Nephron (organoid): ENCODE measurements at regions not wholly inside any gene's neighbourhood (a gene's known extent, or its start where the extent isn't known, plus 50 kb on each side); places are given as distances from the start of the nearest gene placed in this dataset.
A peak's percentile ranks its signal among the peaks of the same experiment; 100 is the strongest.

Experiments
- H3K27ac Mint-ChIP-seq, 3 experiments: 2 replicates each; pipeline ENCODE4 v1.8.0; 2020; ENCODE audit warnings: mixed read lengths in 3 of 3, mild to moderate bottlenecking in 2 of 3, moderate library complexity in 1 of 3
- H3K27me3 Mint-ChIP-seq: 2 replicates; pipeline ENCODE4 v1.8.0; 2021; ENCODE audit warnings: low read depth, mild to moderate bottlenecking, moderate library complexity, mixed read lengths
- H3K36me3 Mint-ChIP-seq: 2 replicates; pipeline ENCODE4 v1.8.0; 2020; ENCODE audit warnings: low read depth, mixed read lengths
- H3K4me1 Mint-ChIP-seq: 2 replicates; pipeline ENCODE4 v1.8.0; 2020; ENCODE audit warnings: mixed read lengths
- H3K4me3 Mint-ChIP-seq, 3 experiments: 2 replicates each; pipeline ENCODE4 v1.8.0; 2020; ENCODE audit warnings: mild to moderate bottlenecking in 3 of 3, mixed read lengths in 3 of 3, moderate library complexity in 2 of 3
- H3K9me3 Mint-ChIP-seq: 2 replicates; pipeline ENCODE4 v1.8.0; 2020; ENCODE audit warnings: mixed read lengths
- TF ChIP-seq, protein P1 (sequence below), 3 experiments: fragments of 200-600 bp; sonication (generic); IDR thresholded peaks; one replicate each; pipeline ENCODE4 v1.5.0; 2021; ENCODE audit warnings: antibody characterized with exemption in 3 of 3; ENCODE audit not compliant: unreplicated experiment in 3 of 3

DNA sequence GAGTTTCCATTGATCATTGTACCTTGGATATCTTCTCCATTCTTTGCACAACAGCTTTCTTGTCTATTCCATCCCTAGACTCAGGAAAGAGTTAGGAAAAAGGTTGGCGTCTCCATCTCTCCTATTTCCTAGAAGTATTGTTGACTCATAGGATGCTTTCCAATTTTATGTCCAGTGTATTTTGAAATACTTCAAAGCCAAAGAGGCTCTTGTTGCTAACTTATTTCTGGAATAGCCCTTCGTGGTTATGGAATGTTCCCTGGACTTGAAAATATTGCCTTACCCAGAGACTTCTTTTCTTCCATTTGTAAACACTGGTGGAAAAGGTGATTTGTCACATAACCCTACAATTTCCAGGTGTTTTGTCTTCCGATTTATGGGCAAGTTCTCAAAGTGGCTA lies 402.3 kb upstream of the ZNF608 start:
- Mint-ChIP-seq H3K4me3 (no peak overlapping the region), H3K36me3 (no peaks in the 10 kb centered on the region), H3K27ac (peak overlapping the region; percentile 70 to 82 (median 81)), H3K27me3 (no peaks in the 10 kb centered on the region), H3K9me3 (no peaks in the 10 kb centered on the region), H3K4me1 (peaks cover 45% of the 10 kb centered on the region)
- TF ChIP-seq, protein P1, sequence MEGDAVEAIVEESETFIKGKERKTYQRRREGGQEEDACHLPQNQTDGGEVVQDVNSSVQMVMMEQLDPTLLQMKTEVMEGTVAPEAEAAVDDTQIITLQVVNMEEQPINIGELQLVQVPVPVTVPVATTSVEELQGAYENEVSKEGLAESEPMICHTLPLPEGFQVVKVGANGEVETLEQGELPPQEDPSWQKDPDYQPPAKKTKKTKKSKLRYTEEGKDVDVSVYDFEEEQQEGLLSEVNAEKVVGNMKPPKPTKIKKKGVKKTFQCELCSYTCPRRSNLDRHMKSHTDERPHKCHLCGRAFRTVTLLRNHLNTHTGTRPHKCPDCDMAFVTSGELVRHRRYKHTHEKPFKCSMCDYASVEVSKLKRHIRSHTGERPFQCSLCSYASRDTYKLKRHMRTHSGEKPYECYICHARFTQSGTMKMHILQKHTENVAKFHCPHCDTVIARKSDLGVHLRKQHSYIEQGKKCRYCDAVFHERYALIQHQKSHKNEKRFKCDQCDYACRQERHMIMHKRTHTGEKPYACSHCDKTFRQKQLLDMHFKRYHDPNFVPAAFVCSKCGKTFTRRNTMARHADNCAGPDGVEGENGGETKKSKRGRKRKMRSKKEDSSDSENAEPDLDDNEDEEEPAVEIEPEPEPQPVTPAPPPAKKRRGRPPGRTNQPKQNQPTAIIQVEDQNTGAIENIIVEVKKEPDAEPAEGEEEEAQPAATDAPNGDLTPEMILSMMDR (IDR thresholded peaks at IDR 0.05; ENCODE audit: unreplicated experiment in 3 of 3) = no peak

DNA sequence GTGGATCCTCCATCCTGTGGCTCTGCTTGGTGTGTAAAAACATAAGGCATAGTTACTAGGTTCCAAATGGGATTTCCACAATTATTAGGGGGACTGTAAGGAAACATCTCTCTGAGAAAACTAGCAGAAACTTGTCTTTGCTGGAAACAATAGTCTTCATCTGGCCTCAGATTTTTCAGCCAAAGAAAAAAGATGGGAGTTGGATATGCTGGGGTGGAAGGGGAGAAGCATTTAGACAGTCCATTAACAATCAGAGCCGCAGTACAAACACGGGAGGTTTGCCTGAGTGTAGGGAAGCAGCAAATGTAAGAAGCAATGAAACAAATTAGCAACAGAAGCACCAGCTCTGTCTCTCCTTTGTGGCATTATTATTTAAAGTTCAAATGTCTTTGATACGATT lies 402.7 kb upstream of the ZNF608 start:
- H3K36me3 Mint-ChIP-seq = no peaks in the 10 kb centered on the region
- peak overlapping the region in 1 of 3 experiments; percentile 2 for H3K4me3 Mint-ChIP-seq
- peak overlapping the region; percentile 70 to 82 (median 81) for H3K27ac Mint-ChIP-seq
- peaks cover 47% of the 10 kb centered on the region for H3K4me1 Mint-ChIP-seq
- TF ChIP-seq, protein P1 (IDR thresholded peaks at IDR 0.05; ENCODE audit: unreplicated experiment in 3 of 3) = no peak
- H3K9me3 Mint-ChIP-seq = no peaks in the 10 kb centered on the region
- H3K27me3 Mint-ChIP-seq = no peaks in the 10 kb centered on the region

DNA sequence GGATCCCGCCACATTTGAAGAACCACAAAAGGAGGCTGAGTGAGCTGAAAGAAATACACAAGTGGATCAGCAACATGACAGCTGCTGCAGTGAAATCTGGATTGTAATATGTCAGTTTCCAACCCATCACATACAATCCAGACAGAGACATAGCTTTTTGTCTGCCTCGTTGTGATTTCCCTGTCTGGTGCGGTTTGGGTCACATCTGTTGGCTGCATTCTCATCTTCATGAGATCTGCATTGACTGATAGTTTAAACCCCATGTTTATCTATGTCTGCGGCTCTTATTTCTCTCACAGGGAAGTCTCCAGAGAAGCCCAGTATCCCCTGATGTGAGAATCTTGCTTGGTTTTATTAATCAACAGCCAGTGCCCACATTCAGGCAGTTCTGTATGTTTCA lies 403.1 kb upstream of the ZNF608 start:
- TF ChIP-seq, protein P1 (IDR thresholded peaks at IDR 0.05; ENCODE audit: unreplicated experiment in 3 of 3) = no peak
- Mint-ChIP-seq H3K36me3 (no peaks in the 10 kb centered on the region), H3K4me1 (peaks cover 47% of the 10 kb centered on the region), H3K27me3 (no peaks in the 10 kb centered on the region), H3K27ac (peak overlapping the region; percentile 70 to 82 (median 81)), H3K9me3 (no peaks in the 10 kb centered on the region), H3K4me3 (no peak overlapping the region)

DNA sequence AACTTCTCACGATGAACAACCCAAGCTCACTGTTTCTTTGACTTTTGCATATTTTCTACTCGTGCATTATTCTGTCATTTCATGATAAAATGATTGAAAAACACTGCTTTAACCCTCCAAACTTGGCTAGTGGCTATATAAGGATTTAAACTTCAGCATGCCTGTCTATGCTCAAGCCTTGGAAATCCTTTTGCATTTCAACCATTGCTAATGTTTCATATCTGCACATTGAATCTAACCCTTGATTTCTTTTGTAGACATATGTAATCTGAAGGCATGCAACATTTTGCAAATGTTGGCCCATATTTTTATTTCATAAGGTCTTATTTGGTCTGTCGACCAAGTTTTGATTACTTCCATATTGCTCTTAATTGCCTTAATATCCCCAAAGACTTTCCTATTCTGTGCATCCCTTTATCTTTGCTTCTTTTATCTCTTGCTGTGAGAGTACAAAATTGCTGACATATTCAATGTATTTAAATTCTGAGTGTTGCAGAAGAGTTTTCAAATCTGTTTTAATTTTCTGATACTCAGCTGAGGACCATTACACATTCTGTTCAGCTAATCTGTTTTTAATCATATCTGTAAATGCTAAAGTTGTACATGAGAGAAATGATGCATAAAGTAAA lies 403.7 kb upstream of the ZNF608 start:
- Mint-ChIP-seq H3K36me3 (no peaks in the 10 kb centered on the region), H3K4me3 (peak overlapping the region in 1 of 3 experiments; percentile 15), H3K4me1 (peaks cover 52% of the 10 kb centered on the region), H3K27me3 (no peaks in the 10 kb centered on the region), H3K9me3 (no peaks in the 10 kb centered on the region), H3K27ac (peak overlapping the region; percentile 70 to 82 (median 81))
- TF ChIP-seq, protein P1 (IDR thresholded peaks at IDR 0.05; ENCODE audit: unreplicated experiment in 3 of 3) = no peak

DNA sequence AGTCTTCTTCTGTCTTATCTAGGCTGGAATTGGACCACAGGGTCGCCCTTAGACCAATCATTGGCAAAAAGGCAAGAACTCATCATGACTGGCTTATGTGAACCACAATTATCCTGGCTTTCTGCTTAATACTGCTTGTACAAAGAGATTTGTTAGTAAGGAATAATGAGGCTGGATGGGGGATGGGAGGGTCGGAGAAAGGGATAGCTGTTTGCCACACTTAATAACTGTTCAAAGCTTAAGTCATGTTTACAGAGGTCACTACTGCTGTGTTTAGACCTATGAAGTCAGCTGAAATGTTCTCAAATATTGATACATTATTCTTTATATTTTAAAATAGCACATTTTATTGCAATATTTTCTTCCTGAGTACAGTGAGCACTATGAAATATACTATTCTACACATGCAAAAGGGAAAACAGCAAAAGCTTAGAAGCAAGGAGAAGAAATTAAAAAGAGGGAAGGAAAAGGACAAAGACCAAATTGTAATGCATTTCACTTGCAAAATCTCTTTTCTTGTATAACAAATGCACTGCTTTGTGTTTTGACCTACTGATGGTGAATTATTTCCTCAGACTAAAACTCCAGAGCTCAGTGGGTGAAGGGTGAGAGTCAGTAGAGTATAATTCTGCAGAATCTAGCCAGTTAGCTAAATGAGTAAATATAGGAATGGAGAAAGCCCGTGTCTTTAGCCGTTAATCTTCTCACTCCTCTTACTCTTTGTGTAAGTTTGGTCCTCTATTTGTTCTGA lies 404.9 kb upstream of the ZNF608 start:
- Mint-ChIP-seq H3K4me3 (no peak overlapping the region), H3K36me3 (no peaks in the 10 kb centered on the region), H3K27ac (peak overlapping the region; percentile 71 to 88 (median 82)), H3K4me1 (peaks cover 52% of the 10 kb centered on the region), H3K27me3 (no peaks in the 10 kb centered on the region), H3K9me3 (no peaks in the 10 kb centered on the region)
- TF ChIP-seq, protein P1 (IDR thresholded peaks at IDR 0.05; ENCODE audit: unreplicated experiment in 3 of 3) = no peak
